IPS-18a (cell line): ENCODE measurements at regions not wholly inside any gene's neighbourhood (a gene's known extent, or its start where the extent isn't known, plus 50 kb on each side); places are given as distances from the start of the nearest gene placed in this dataset.

Experiments used
- H3K27ac ChIP-seq: one replicate; pipeline ENCODE4 v1.5.1; 2013; ENCODE audit warnings: low read length
- H3K27me3 ChIP-seq: one replicate; pipeline ENCODE4 v1.6.1; 2013; ENCODE audit warnings: mild to moderate bottlenecking, low read length; ENCODE audit not compliant: control insufficient read depth, insufficient read depth
- H3K36me3 ChIP-seq: one replicate; pipeline ENCODE4 v1.6.1; 2013; ENCODE audit warnings: low read depth, low read length; ENCODE audit not compliant: control insufficient read depth
- H3K4me1 ChIP-seq: one replicate; pipeline ENCODE4 v1.6.1; 2013; ENCODE audit warnings: low read depth, low read length; ENCODE audit not compliant: control insufficient read depth
- H3K4me3 ChIP-seq: one replicate; pipeline ENCODE4 v1.5.1; 2013; ENCODE audit warnings: low read length
- H3K9ac ChIP-seq: one replicate; pipeline ENCODE4 v1.6.1; 2013; ENCODE audit warnings: mild to moderate bottlenecking, low read length, moderate library complexity
- H3K9me3 ChIP-seq: one replicate; pipeline ENCODE4 v1.6.1; 2013; ENCODE audit warnings: low read depth, low read length; ENCODE audit not compliant: control insufficient read depth

GRCh38 chr13:106899442-106899841 is 331.5 kb upstream of the ARGLU1 start:
- H3K36me3 ChIP-seq = no peaks in the 10 kb centered on the region
- H3K9me3 ChIP-seq = no peaks in the 10 kb centered on the region
- no peaks in the 10 kb centered on the region for H3K27me3 ChIP-seq
- H3K27ac ChIP-seq = no peak overlapping the region
- no peak overlapping the region for H3K9ac ChIP-seq
- no peak overlapping the region for H3K4me3 ChIP-seq
- H3K4me1 ChIP-seq = peaks cover 7% of the 10 kb centered on the region

GRCh38 chr13:106898231-106898630 is 330.3 kb upstream of the ARGLU1 start:
- Histone ChIP-seq H3K27ac (no peak overlapping the region), H3K4me3 (no peak overlapping the region), H3K36me3 (no peaks in the 10 kb centered on the region), H3K9me3 (no peaks in the 10 kb centered on the region), H3K27me3 (no peaks in the 10 kb centered on the region), H3K9ac (no peak overlapping the region), H3K4me1 (peaks cover 7% of the 10 kb centered on the region)

- H3K9me3 ChIP-seq = no peaks in the 10 kb centered on the region
- H3K27me3 ChIP-seq = no peaks in the 10 kb centered on the region
- H3K4me3 ChIP-seq = no peak overlapping the region
- H3K4me1 ChIP-seq = peaks cover 4% of the 10 kb centered on the region
- H3K27ac ChIP-seq = no peak overlapping the region
- no peaks in the 10 kb centered on the region for H3K36me3 ChIP-seq
- H3K9ac ChIP-seq = no peak overlapping the region
Observed at GRCh38 chr13:106888148-106888547, 320.2 kb upstream of the ARGLU1 start.

GRCh38 chr13:106887686-106888085 is 319.7 kb upstream of the ARGLU1 start:
- Histone ChIP-seq H3K36me3 (no peaks in the 10 kb centered on the region), H3K9ac (no peak overlapping the region), H3K27ac (no peak overlapping the region), H3K4me3 (no peak overlapping the region), H3K27me3 (no peaks in the 10 kb centered on the region), H3K9me3 (no peaks in the 10 kb centered on the region), H3K4me1 (peaks cover 9% of the 10 kb centered on the region)

- H3K9me3 ChIP-seq = no peaks in the 10 kb centered on the region
- no peaks in the 10 kb centered on the region for H3K27me3 ChIP-seq
- H3K36me3 ChIP-seq = no peaks in the 10 kb centered on the region
- no peak overlapping the region for H3K9ac ChIP-seq
- peaks cover 21% of the 10 kb centered on the region for H3K4me1 ChIP-seq
- no peak overlapping the region for H3K27ac ChIP-seq
- H3K4me3 ChIP-seq = no peak overlapping the region
Observed at GRCh38 chr13:106883976-106884375, 316.0 kb upstream of the ARGLU1 start.

GRCh38 chr13:106882246-106882645 is 314.3 kb upstream of the ARGLU1 start:
- Histone ChIP-seq H3K36me3 (no peaks in the 10 kb centered on the region), H3K9me3 (no peaks in the 10 kb centered on the region), H3K4me1 (peaks cover 21% of the 10 kb centered on the region), H3K4me3 (no peak overlapping the region), H3K9ac (no peak overlapping the region), H3K27ac (no peak overlapping the region), H3K27me3 (no peaks in the 10 kb centered on the region)

GRCh38 chr13:106879806-106880205 is 311.9 kb upstream of the ARGLU1 start:
- Histone ChIP-seq H3K9ac (no peak overlapping the region), H3K4me3 (no peak overlapping the region), H3K36me3 (no peaks in the 10 kb centered on the region), H3K9me3 (no peaks in the 10 kb centered on the region), H3K27ac (no peak overlapping the region), H3K27me3 (no peaks in the 10 kb centered on the region), H3K4me1 (peaks cover 21% of the 10 kb centered on the region)

- no peaks in the 10 kb centered on the region for H3K36me3 ChIP-seq
- no peak overlapping the region for H3K4me3 ChIP-seq
- H3K27me3 ChIP-seq = no peaks in the 10 kb centered on the region
- H3K9ac ChIP-seq = no peak overlapping the region
- peaks cover 12% of the 10 kb centered on the region for H3K4me1 ChIP-seq
- no peak overlapping the region for H3K27ac ChIP-seq
- no peaks in the 10 kb centered on the region for H3K9me3 ChIP-seq
Observed at GRCh38 chr13:106874323-106874722, 306.4 kb upstream of the ARGLU1 start.

GRCh38 chr13:106873810-106874209 is 305.9 kb upstream of the ARGLU1 start:
- Histone ChIP-seq H3K36me3 (no peaks in the 10 kb centered on the region), H3K27ac (no peak overlapping the region), H3K4me1 (peaks cover 12% of the 10 kb centered on the region), H3K27me3 (no peaks in the 10 kb centered on the region), H3K9me3 (no peaks in the 10 kb centered on the region), H3K9ac (no peak overlapping the region), H3K4me3 (no peak overlapping the region)

- no peaks in the 10 kb centered on the region for H3K9me3 ChIP-seq
- peaks cover 15% of the 10 kb centered on the region for H3K4me1 ChIP-seq
- H3K27me3 ChIP-seq = no peaks in the 10 kb centered on the region
- no peak overlapping the region for H3K4me3 ChIP-seq
- H3K9ac ChIP-seq = no peak overlapping the region
- H3K27ac ChIP-seq = no peak overlapping the region
- no peaks in the 10 kb centered on the region for H3K36me3 ChIP-seq
Observed at GRCh38 chr13:106867249-106867648, 299.3 kb upstream of the ARGLU1 start.

GRCh38 chr13:106865716-106866440 is 297.9 kb upstream of the ARGLU1 start:
- H3K36me3 ChIP-seq = no peaks in the 10 kb centered on the region
- no peak overlapping the region for H3K27ac ChIP-seq

GRCh38 chr13:106859533-106859904 is 291.6 kb upstream of the ARGLU1 start:
- Histone ChIP-seq H3K9me3 (no peaks in the 10 kb centered on the region), H3K4me1 (peaks cover 31% of the 10 kb centered on the region), H3K27ac (peak overlapping the region; percentile 80), H3K9ac (peak overlapping the region; percentile 63), H3K27me3 (no peaks in the 10 kb centered on the region), H3K4me3 (peak overlapping the region; percentile 34), H3K36me3 (no peaks in the 10 kb centered on the region)

More at GRCh38 chr13:106865716-106866440, 297.9 kb upstream of the ARGLU1 start:
- Histone ChIP-seq H3K4me1 (peaks cover 13% of the 10 kb centered on the region), H3K4me3 (no peak overlapping the region), H3K27me3 (no peaks in the 10 kb centered on the region), H3K9ac (no peak overlapping the region), H3K9me3 (no peaks in the 10 kb centered on the region)
